HFF-Myc (cell line): ENCODE measurements at regions not wholly inside any gene's neighbourhood (a gene's known extent, or its start where the extent isn't known, plus 50 kb on each side); places are given as distances from the start of the nearest gene placed in this dataset.

Source experiments
- DNase-seq: peaks from one replicate; pipeline ENCODE4 v3.0.0-alpha.2; 2011; ENCODE audit warnings: low read depth; ENCODE audit errors: extremely low read depth
- H3K4me3 ChIP-seq: replicated peaks from 2 replicates; pipeline ENCODE4 v1.5.1; 2011; ENCODE audit warnings: low read depth, mild to moderate bottlenecking, control low read depth, low read length
- CTCF ChIP-seq: IDR thresholded peaks from 2 replicates; pipeline ENCODE4 v1.5.1; 2012; ENCODE audit warnings: mild to moderate bottlenecking, low read depth, low read length, control low read depth; ENCODE audit errors: missing control alignments

DNA sequence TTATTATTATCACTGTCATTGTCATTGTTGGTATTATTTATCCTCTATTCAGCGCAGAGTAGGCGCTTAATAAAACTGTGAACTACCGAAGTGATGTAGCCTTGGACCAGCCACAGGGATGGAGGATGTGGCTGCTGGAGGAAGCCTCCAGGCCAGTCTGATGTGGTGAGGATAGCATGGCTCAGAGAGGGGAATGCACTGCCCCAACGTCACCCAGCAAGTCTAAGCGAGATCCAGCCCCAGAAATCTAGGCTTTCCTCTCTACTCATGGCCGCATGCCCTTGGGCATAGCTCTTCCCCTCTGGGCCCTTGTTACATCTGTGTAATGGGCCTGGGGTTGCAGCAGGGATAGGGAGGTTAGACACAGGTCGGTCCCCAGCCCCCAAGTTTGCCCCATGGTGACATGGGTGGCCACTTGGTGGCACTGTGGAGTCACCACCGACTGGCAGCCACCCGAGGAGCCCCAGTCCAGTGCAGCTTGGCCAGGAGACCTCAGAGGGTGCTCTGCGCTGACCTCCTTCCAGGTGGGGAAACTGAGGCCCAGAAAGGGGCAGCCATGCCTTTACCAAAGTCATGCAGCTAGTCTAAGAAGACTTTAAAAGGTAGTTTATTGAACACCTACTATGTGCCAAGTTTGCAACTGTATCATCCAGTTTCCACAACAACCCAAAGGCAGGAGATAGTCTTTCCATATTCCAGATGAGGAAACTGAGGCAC is 395.7 kb downstream of the MN1 start:
- DNase-seq: no peak
- no peak overlapping the region for H3K4me3 ChIP-seq
- peak; percentile 84 for TF ChIP-seq CTCF

DNA sequence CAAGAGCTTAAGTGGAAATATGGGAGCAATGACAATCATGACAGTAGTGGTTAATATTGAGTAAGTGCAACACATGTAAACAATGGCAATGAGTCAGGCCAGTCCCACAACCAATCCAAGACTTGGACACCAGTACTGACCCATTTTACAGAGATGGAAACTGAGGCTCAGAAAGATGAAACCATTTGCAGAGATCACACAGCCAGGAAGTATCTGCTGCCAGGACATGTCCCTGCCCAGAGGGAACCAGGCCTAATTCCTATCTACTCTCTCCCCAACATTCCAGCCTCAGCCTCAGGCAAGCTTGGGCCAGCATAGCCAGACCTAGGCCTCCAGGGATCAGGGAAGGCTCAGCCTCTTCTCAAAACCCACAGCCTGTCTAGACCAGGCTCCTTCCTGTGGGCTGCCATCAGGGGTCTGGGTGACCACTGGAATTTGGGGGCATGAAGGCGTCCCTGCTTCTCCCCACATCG is 395.1 kb downstream of the MN1 start:
- no peak for DNase-seq
- TF ChIP-seq CTCF: no peak
- H3K4me3 ChIP-seq: no peak overlapping the region

- DNase-seq: no peak
- H3K4me3 ChIP-seq: no peak overlapping the region
- no peak for TF ChIP-seq CTCF
These were observed 394.1 kb downstream of the MN1 start for GRCh38 chr22:27407369-27407985.

DNA sequence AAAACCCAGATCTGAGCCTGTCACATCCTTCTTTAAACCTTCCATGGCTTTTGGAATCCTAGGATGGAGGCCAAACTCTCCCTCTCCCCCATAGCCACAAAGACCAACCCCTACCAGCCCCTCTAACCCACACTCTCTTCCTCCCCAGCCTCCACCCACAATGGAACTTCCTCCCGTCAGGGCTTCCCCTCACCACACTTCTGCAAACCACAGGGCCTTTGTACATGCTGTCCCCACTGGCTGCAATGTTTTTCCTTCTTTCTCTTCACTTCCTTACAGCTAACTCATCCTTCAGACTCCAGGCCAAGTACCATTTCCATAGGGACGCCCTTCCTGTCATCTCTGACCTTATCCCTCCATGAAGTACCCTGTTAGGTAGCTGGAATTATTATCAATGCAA is 393.5 kb downstream of the MN1 start:
- DNase-seq: no peak
- no peak overlapping the region for H3K4me3 ChIP-seq
- TF ChIP-seq CTCF: no peak

DNA sequence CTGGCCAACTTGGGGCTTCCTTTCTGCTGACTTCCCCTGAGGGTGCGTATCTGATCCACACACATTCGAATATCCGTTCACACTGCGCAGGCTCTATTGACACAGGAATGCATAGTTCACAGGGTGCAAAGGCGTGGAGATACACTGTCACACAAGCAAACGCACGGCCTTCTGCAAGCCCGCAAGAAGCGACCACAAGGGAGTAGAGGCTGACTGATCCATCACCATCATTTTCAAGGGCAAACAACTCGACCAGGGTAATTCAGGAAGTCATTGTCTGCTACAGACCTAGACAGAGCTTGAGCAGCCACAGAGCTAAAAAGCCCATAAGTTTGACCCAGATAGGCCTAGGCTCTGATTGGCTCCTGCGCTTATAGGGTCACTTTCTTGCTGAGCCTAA is 392.3 kb downstream of the MN1 start:
- DNase-seq: no peak
- no peak for TF ChIP-seq CTCF
- H3K4me3 ChIP-seq: no peak overlapping the region

GRCh38 chr22:27412866-27413445 is 388.6 kb downstream of the MN1 start:
- no peak for DNase-seq
- TF ChIP-seq CTCF: no peak
- no peak overlapping the region for H3K4me3 ChIP-seq
